ENCODE measurements at regions not wholly inside any gene's neighbourhood (a gene's known extent, or its start where the extent isn't known, plus 50 kb on each side); places are given as distances from the start of the nearest gene placed in this dataset.

- Histone ChIP-seq H3K4me1 (ENCODE audit: control insufficient read depth in 5 of 5, insufficient read depth in 5 of 5, low read length in 5 of 5) (no peaks in the 10 kb centered on the region), H3K36me3 (ENCODE audit: control insufficient read depth in 5 of 5, insufficient read depth in 5 of 5, low read length in 5 of 5) (no peaks in the 10 kb centered on the region), H3K27ac (ENCODE audit: low read depth, low read length) (no peak overlapping the region), H3K27me3 (ENCODE audit: control insufficient read depth in 5 of 5, insufficient read depth in 4 of 5, low read length in 5 of 5) (peaks cover 0 to 2% (median 0%) of the 10 kb centered on the region in 5 donors), H3K4me3 (ENCODE audit: low read depth in 1 of 5, low read length in 5 of 5) (no peak overlapping the region), H3K9ac (ENCODE audit: low read length in 5 of 5) (no peak overlapping the region), H3K9me3 (ENCODE audit: control insufficient read depth in 5 of 5, low read length in 5 of 5) (no peaks in the 10 kb centered on the region)
Observed at GRCh38 chr3:6518709-6519345, 342.1 kb upstream of the GRM7 start.

DNA sequence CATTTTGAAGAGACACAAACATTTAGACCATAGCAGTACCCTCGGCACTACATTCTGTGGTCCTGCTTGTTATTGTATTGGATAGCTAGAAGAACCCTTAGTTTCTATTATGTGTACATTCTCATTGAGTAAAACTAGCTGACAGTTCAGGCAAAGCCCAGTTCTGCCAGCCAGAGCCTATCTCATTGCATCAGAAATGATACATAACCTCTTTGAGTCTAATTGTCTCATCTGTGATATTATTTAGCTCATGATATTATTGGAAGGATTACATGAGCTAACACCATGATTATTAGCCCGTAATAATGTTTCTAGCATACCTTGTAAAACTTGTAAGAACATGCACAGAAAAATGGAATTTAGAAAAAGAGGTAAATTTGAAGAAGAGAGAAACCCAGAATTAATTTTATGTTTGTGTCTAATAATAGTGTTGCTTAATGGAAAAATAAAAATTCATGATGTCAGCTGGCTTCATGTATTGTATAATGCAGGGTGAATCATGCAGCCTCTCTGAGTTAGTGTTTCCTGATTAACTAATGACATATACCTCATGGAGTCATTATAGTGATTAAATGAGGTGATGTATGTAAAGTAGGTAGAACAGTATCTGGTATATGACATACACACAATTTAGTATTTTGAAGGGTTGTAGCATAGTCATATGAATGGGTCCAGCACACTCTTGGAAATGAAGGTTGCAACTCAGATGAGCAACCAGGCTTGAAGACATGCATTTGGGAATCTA, 339.4 kb upstream of the GRM7 start:
- Histone ChIP-seq H3K36me3 (ENCODE audit: control insufficient read depth in 5 of 5, insufficient read depth in 5 of 5, low read length in 5 of 5) (no peaks in the 10 kb centered on the region), H3K9me3 (ENCODE audit: control insufficient read depth in 5 of 5, low read length in 5 of 5) (no peaks in the 10 kb centered on the region), H3K27ac (ENCODE audit: low read depth, low read length) (no peak overlapping the region), H3K4me1 (ENCODE audit: control insufficient read depth in 5 of 5, insufficient read depth in 5 of 5, low read length in 5 of 5) (no peaks in the 10 kb centered on the region), H3K9ac (ENCODE audit: low read length in 5 of 5) (no peak overlapping the region), H3K4me3 (ENCODE audit: low read depth in 1 of 5, low read length in 5 of 5) (no peak overlapping the region), H3K27me3 (ENCODE audit: control insufficient read depth in 5 of 5, insufficient read depth in 4 of 5, low read length in 5 of 5) (peaks cover 0 to 2% (median 0%) of the 10 kb centered on the region in 5 donors)

GRCh38 chr3:6522191-6522590, 338.7 kb upstream of the GRM7 start:
- Histone ChIP-seq H3K36me3 (ENCODE audit: control insufficient read depth in 5 of 5, insufficient read depth in 5 of 5, low read length in 5 of 5) (no peaks in the 10 kb centered on the region), H3K27ac (ENCODE audit: low read depth, low read length) (no peak overlapping the region), H3K9ac (ENCODE audit: low read length in 5 of 5) (no peak overlapping the region), H3K4me3 (ENCODE audit: low read depth in 1 of 5, low read length in 5 of 5) (no peak overlapping the region), H3K4me1 (ENCODE audit: control insufficient read depth in 5 of 5, insufficient read depth in 5 of 5, low read length in 5 of 5) (no peaks in the 10 kb centered on the region), H3K27me3 (ENCODE audit: control insufficient read depth in 5 of 5, insufficient read depth in 4 of 5, low read length in 5 of 5) (peaks cover 0 to 2% (median 0%) of the 10 kb centered on the region in 5 donors), H3K9me3 (ENCODE audit: control insufficient read depth in 5 of 5, low read length in 5 of 5) (no peaks in the 10 kb centered on the region)

GRCh38 chr3:6523043-6523442, 337.9 kb upstream of the GRM7 start:
- no peaks in the 10 kb centered on the region for H3K4me1 ChIP-seq (ENCODE audit: control insufficient read depth in 5 of 5, insufficient read depth in 5 of 5, low read length in 5 of 5)
- peaks cover 0 to 2% (median 0%) of the 10 kb centered on the region in 5 donors for H3K27me3 ChIP-seq (ENCODE audit: control insufficient read depth in 5 of 5, insufficient read depth in 4 of 5, low read length in 5 of 5)
- H3K4me3 ChIP-seq (ENCODE audit: low read depth in 1 of 5, low read length in 5 of 5): no peak overlapping the region
- H3K27ac ChIP-seq (ENCODE audit: low read depth, low read length): no peak overlapping the region
- no peaks in the 10 kb centered on the region for H3K36me3 ChIP-seq (ENCODE audit: control insufficient read depth in 5 of 5, insufficient read depth in 5 of 5, low read length in 5 of 5)
- H3K9ac ChIP-seq (ENCODE audit: low read length in 5 of 5): no peak overlapping the region
- H3K9me3 ChIP-seq (ENCODE audit: control insufficient read depth in 5 of 5, low read length in 5 of 5): no peaks in the 10 kb centered on the region

GRCh38 chr3:6524479-6524878, 336.4 kb upstream of the GRM7 start:
- no peaks in the 10 kb centered on the region for H3K4me1 ChIP-seq (ENCODE audit: control insufficient read depth in 5 of 5, insufficient read depth in 5 of 5, low read length in 5 of 5)
- H3K9me3 ChIP-seq (ENCODE audit: control insufficient read depth in 5 of 5, low read length in 5 of 5): no peaks in the 10 kb centered on the region
- no peak overlapping the region for H3K4me3 ChIP-seq (ENCODE audit: low read depth in 1 of 5, low read length in 5 of 5)
- no peak overlapping the region for H3K27ac ChIP-seq (ENCODE audit: low read depth, low read length)
- no peak overlapping the region for H3K9ac ChIP-seq (ENCODE audit: low read length in 5 of 5)
- H3K36me3 ChIP-seq (ENCODE audit: control insufficient read depth in 5 of 5, insufficient read depth in 5 of 5, low read length in 5 of 5): no peaks in the 10 kb centered on the region
- H3K27me3 ChIP-seq (ENCODE audit: control insufficient read depth in 5 of 5, insufficient read depth in 4 of 5, low read length in 5 of 5): no peaks in the 10 kb centered on the region

DNA sequence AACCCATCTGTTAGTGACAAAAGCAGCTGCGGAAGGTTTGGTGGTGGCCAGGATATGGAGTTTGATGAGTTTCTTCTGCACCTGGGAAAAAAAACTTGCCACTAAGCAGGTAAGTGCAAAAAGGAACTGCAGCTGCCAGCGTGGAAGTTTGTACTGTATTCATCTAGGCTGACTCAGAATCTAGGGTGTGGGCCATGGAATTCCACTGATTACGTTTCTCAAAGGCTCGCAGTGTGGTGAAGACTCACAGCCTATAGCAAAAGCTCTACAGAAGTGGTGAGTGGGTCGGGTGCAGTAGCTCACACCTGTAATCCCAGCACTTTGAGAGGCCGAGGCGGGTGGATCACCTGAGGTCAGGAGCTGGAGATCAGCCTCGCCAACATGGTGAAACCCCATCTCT, 334.6 kb upstream of the GRM7 start:
- H3K36me3 ChIP-seq (ENCODE audit: control insufficient read depth in 5 of 5, insufficient read depth in 5 of 5, low read length in 5 of 5): no peaks in the 10 kb centered on the region
- H3K4me1 ChIP-seq (ENCODE audit: control insufficient read depth in 5 of 5, insufficient read depth in 5 of 5, low read length in 5 of 5): no peaks in the 10 kb centered on the region
- no peaks in the 10 kb centered on the region for H3K27me3 ChIP-seq (ENCODE audit: control insufficient read depth in 5 of 5, insufficient read depth in 4 of 5, low read length in 5 of 5)
- no peak overlapping the region for H3K9ac ChIP-seq (ENCODE audit: low read length in 5 of 5)
- H3K9me3 ChIP-seq (ENCODE audit: control insufficient read depth in 5 of 5, low read length in 5 of 5): no peaks in the 10 kb centered on the region
- no peak overlapping the region for H3K27ac ChIP-seq (ENCODE audit: low read depth, low read length)
- H3K4me3 ChIP-seq (ENCODE audit: low read depth in 1 of 5, low read length in 5 of 5): no peak overlapping the region

- Histone ChIP-seq H3K4me3 (ENCODE audit: low read depth in 1 of 5, low read length in 5 of 5) (no peak overlapping the region), H3K36me3 (ENCODE audit: control insufficient read depth in 5 of 5, insufficient read depth in 5 of 5, low read length in 5 of 5) (no peaks in the 10 kb centered on the region), H3K9me3 (ENCODE audit: control insufficient read depth in 5 of 5, low read length in 5 of 5) (no peaks in the 10 kb centered on the region), H3K9ac (ENCODE audit: low read length in 5 of 5) (no peak overlapping the region), H3K27ac (ENCODE audit: low read depth, low read length) (no peak overlapping the region), H3K4me1 (ENCODE audit: control insufficient read depth in 5 of 5, insufficient read depth in 5 of 5, low read length in 5 of 5) (no peaks in the 10 kb centered on the region), H3K27me3 (ENCODE audit: control insufficient read depth in 5 of 5, insufficient read depth in 4 of 5, low read length in 5 of 5) (no peaks in the 10 kb centered on the region)
Observed at GRCh38 chr3:6526861-6527260, 334.1 kb upstream of the GRM7 start.

- H3K27me3 ChIP-seq (ENCODE audit: control insufficient read depth in 5 of 5, insufficient read depth in 4 of 5, low read length in 5 of 5): no peaks in the 10 kb centered on the region
- no peak overlapping the region for H3K27ac ChIP-seq (ENCODE audit: low read depth, low read length)
- no peak overlapping the region for H3K9ac ChIP-seq (ENCODE audit: low read length in 5 of 5)
- H3K9me3 ChIP-seq (ENCODE audit: control insufficient read depth in 5 of 5, low read length in 5 of 5): no peaks in the 10 kb centered on the region
- no peaks in the 10 kb centered on the region for H3K36me3 ChIP-seq (ENCODE audit: control insufficient read depth in 5 of 5, insufficient read depth in 5 of 5, low read length in 5 of 5)
- H3K4me3 ChIP-seq (ENCODE audit: low read depth in 1 of 5, low read length in 5 of 5): no peak overlapping the region
- no peaks in the 10 kb centered on the region for H3K4me1 ChIP-seq (ENCODE audit: control insufficient read depth in 5 of 5, insufficient read depth in 5 of 5, low read length in 5 of 5)
Observed at GRCh38 chr3:6528951-6529350, 332.0 kb upstream of the GRM7 start.

GRCh38 chr3:6531153-6531552, 329.8 kb upstream of the GRM7 start:
- Histone ChIP-seq H3K4me1 (ENCODE audit: control insufficient read depth in 5 of 5, insufficient read depth in 5 of 5, low read length in 5 of 5) (no peaks in the 10 kb centered on the region), H3K9ac (ENCODE audit: low read length in 5 of 5) (no peak overlapping the region), H3K4me3 (ENCODE audit: low read depth in 1 of 5, low read length in 5 of 5) (no peak overlapping the region), H3K36me3 (ENCODE audit: control insufficient read depth in 5 of 5, insufficient read depth in 5 of 5, low read length in 5 of 5) (no peaks in the 10 kb centered on the region), H3K9me3 (ENCODE audit: control insufficient read depth in 5 of 5, low read length in 5 of 5) (no peaks in the 10 kb centered on the region), H3K27ac (ENCODE audit: low read depth, low read length) (no peak overlapping the region), H3K27me3 (ENCODE audit: control insufficient read depth in 5 of 5, insufficient read depth in 4 of 5, low read length in 5 of 5) (no peaks in the 10 kb centered on the region)

DNA sequence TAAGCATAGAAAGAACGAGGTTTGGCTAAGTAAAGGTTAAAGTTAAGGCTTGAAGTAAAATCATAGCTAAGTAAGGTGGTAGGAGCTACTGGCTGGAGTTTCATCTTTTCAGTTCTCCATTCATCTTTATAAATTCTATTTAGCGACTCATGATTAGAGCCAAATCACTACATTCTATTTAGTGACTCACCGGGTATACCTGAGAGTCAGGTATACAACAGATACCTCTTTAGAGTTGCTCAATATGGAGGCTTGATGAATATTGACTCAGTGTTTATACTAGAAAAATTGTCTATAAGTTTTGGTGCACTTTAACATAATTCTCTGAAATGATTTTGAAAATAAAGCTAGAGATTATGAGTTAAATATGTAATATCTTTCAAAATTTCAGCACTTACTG, 328.8 kb upstream of the GRM7 start:
- Histone ChIP-seq H3K4me1 (ENCODE audit: control insufficient read depth in 5 of 5, insufficient read depth in 5 of 5, low read length in 5 of 5) (no peaks in the 10 kb centered on the region), H3K36me3 (ENCODE audit: control insufficient read depth in 5 of 5, insufficient read depth in 5 of 5, low read length in 5 of 5) (no peaks in the 10 kb centered on the region), H3K27me3 (ENCODE audit: control insufficient read depth in 5 of 5, insufficient read depth in 4 of 5, low read length in 5 of 5) (no peaks in the 10 kb centered on the region), H3K27ac (ENCODE audit: low read depth, low read length) (no peak overlapping the region), H3K4me3 (ENCODE audit: low read depth in 1 of 5, low read length in 5 of 5) (no peak overlapping the region), H3K9ac (ENCODE audit: low read length in 5 of 5) (no peak overlapping the region), H3K9me3 (ENCODE audit: control insufficient read depth in 5 of 5, low read length in 5 of 5) (no peaks in the 10 kb centered on the region)
